ENCODE measurements at regions not wholly inside any gene's neighbourhood (a gene's known extent, or its start where the extent isn't known, plus 50 kb on each side); places are given as distances from the start of the nearest gene placed in this dataset.

DNA sequence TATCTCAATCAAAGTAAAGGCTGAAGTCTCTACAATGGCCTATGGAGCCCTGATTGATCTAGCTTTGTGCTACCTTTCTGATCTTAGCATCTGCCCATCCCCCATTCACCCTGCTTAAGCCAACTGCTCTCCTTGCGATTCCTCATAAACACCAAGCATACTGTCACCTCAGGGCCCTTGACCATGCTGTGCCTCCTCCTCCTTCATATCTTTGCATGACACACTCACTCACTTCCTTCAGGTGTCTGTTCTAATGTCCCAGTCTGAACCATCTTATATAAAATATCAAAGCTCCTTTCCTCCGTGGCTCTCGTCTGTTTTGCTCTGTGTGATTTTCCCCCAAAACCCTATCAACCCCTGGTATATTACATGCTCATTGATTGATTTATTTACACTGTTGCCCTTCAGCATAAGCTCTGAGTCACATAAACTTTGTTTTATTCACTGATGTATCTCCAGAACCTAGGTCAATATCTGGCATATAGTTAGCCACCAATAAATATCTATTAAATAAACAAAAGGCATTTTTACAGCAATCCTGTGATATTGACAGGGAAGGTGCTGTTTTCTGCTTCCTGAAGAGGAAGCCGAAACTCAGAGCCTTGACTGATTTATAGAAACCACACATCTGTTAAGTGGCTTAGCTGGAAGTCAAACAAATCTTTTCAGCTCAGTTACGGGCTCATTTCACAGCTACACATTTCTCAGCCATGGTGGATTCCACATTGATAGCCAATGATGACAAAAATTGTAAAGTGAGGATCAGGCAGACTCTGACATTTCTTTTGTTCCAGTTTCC lies 103.6 kb downstream of the BOD1 start:
- TF ChIP-seq CTCF (IDR thresholded peaks at IDR 0.05; ENCODE audit: unreplicated experiment), result no peak
- no peak for DNase-seq (ENCODE audit: low spot score)
- no peaks in the 10 kb centered on the region for H3K27me3 Mint-ChIP-seq (ENCODE audit: unreplicated experiment)
- no peak overlapping the region for H3K4me3 Mint-ChIP-seq (ENCODE audit: unreplicated experiment)
- H3K27ac Mint-ChIP-seq (ENCODE audit: unreplicated experiment), result no peak overlapping the region
- H3K4me1 Mint-ChIP-seq (ENCODE audit: unreplicated experiment), result no peaks in the 10 kb centered on the region
- no peaks in the 10 kb centered on the region for H3K36me3 Mint-ChIP-seq (ENCODE audit: low read depth, unreplicated experiment)
- H3K9me3 Mint-ChIP-seq (ENCODE audit: unreplicated experiment), result no peaks in the 10 kb centered on the region

- Mint-ChIP-seq H3K9me3 (ENCODE audit: unreplicated experiment) (no peaks in the 10 kb centered on the region), H3K36me3 (ENCODE audit: low read depth, unreplicated experiment) (no peaks in the 10 kb centered on the region), H3K27ac (ENCODE audit: unreplicated experiment) (no peak overlapping the region), H3K27me3 (ENCODE audit: unreplicated experiment) (no peaks in the 10 kb centered on the region), H3K4me1 (ENCODE audit: unreplicated experiment) (no peaks in the 10 kb centered on the region), H3K4me3 (ENCODE audit: unreplicated experiment) (no peak overlapping the region)
- TF ChIP-seq CTCF (IDR thresholded peaks at IDR 0.05; ENCODE audit: unreplicated experiment), result no peak
- DNase-seq (ENCODE audit: low spot score), result no peak
Measured at GRCh38 chr5:173509060-173509459, 107.4 kb downstream of the BOD1 start.

DNA sequence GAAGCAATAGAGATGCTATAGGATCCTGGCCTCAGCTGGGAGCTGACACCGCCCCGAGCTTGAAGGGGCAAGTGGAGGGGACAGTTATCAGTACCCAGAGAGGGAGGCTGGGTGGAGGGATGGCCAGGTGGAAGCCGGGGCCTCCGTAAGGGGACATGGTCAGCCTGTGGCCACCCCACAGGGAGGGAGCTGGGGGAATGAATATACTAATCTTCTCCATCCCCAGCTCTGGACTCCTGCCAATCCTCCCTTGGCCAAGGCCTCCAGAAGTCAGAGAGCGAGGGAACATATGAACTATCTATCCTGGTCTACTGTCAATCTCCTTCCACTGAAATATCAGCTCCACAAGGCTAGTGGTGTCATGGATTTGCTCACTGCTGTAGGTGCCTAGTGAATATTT lies 109.3 kb downstream of the BOD1 start:
- Mint-ChIP-seq H3K9me3 (ENCODE audit: unreplicated experiment) (no peaks in the 10 kb centered on the region), H3K4me3 (ENCODE audit: unreplicated experiment) (no peak overlapping the region), H3K36me3 (ENCODE audit: low read depth, unreplicated experiment) (no peaks in the 10 kb centered on the region), H3K4me1 (ENCODE audit: unreplicated experiment) (no peaks in the 10 kb centered on the region), H3K27me3 (ENCODE audit: unreplicated experiment) (no peaks in the 10 kb centered on the region), H3K27ac (ENCODE audit: unreplicated experiment) (no peak overlapping the region)
- TF ChIP-seq CTCF (IDR thresholded peaks at IDR 0.05; ENCODE audit: unreplicated experiment), result no peak
- DNase-seq (ENCODE audit: low spot score), result no peak

GRCh38 chr5:173505634-173506033 lies 110.8 kb downstream of the BOD1 start:
- H3K4me1 Mint-ChIP-seq (ENCODE audit: unreplicated experiment), result no peaks in the 10 kb centered on the region
- no peak for TF ChIP-seq CTCF (IDR thresholded peaks at IDR 0.05; ENCODE audit: unreplicated experiment)
- no peaks in the 10 kb centered on the region for H3K27me3 Mint-ChIP-seq (ENCODE audit: unreplicated experiment)
- no peaks in the 10 kb centered on the region for H3K9me3 Mint-ChIP-seq (ENCODE audit: unreplicated experiment)
- H3K27ac Mint-ChIP-seq (ENCODE audit: unreplicated experiment), result no peak overlapping the region
- H3K4me3 Mint-ChIP-seq (ENCODE audit: unreplicated experiment), result no peak overlapping the region
- no peaks in the 10 kb centered on the region for H3K36me3 Mint-ChIP-seq (ENCODE audit: low read depth, unreplicated experiment)
- no peak for DNase-seq (ENCODE audit: low spot score)

GRCh38 chr5:173501922-173502321 lies 114.5 kb downstream of the BOD1 start:
- TF ChIP-seq CTCF (IDR thresholded peaks at IDR 0.05; ENCODE audit: unreplicated experiment), result no peak
- no peak overlapping the region for H3K4me3 Mint-ChIP-seq (ENCODE audit: unreplicated experiment)
- H3K9me3 Mint-ChIP-seq (ENCODE audit: unreplicated experiment), result no peaks in the 10 kb centered on the region
- H3K4me1 Mint-ChIP-seq (ENCODE audit: unreplicated experiment), result no peaks in the 10 kb centered on the region
- H3K36me3 Mint-ChIP-seq (ENCODE audit: low read depth, unreplicated experiment), result no peaks in the 10 kb centered on the region
- H3K27me3 Mint-ChIP-seq (ENCODE audit: unreplicated experiment), result no peaks in the 10 kb centered on the region
- H3K27ac Mint-ChIP-seq (ENCODE audit: unreplicated experiment), result no peak overlapping the region
- DNase-seq (ENCODE audit: low spot score), result no peak

All from endothelial cell (in vitro differentiated cells).